AG08395 (cell line): ENCODE measurements at regions not wholly inside any gene's neighbourhood (a gene's known extent, or its start where the extent isn't known, plus 50 kb on each side); places are given as distances from the start of the nearest gene placed in this dataset.
A peak's percentile ranks its signal among the peaks of the same experiment; 100 is the strongest.
"Not testable (repeated sequence)": the region's sequence is repeated elsewhere in the genome, so short reads cannot be mapped to it uniquely, and the experiment has no call there.

Experiments
- DNase-seq: peaks from one replicate; pipeline ENCODE4 v3.0.0; 2012; ENCODE audit warnings: mixed read lengths, low spot score

DNA sequence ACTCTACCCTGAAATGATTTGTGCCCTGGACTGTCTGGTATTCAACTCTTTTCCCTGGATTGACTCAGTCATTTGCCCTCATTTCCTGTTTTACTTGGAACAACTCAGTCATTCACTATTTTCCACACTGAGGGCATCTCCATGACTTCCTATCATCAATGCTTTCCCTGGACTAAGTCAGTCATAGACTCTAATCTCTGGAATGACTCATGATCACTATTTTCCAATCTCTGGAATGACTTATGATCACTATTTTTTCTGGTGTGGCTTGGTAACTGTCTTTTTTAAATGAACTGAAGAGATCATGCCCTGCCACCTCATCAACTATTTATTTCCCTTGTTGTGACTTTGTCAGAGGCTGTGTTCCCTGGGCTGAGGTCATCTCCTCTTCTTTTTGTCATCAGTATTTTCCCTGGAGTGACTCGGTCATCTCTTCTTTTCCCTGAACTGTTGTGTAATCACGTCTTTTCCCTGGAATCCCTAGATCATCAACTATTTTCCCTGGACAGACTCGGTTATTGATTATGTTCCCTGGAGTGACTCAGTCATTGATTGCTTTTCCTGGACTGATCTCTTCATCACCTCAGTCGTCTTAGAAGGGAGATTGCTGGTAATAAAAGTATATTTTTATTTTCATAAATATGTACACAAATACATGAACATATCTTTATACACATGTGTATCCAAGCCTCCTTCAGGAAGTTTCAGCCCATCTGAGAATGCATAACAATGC is 327.1 kb upstream of the VCX start:
- no peak for DNase-seq

DNA sequence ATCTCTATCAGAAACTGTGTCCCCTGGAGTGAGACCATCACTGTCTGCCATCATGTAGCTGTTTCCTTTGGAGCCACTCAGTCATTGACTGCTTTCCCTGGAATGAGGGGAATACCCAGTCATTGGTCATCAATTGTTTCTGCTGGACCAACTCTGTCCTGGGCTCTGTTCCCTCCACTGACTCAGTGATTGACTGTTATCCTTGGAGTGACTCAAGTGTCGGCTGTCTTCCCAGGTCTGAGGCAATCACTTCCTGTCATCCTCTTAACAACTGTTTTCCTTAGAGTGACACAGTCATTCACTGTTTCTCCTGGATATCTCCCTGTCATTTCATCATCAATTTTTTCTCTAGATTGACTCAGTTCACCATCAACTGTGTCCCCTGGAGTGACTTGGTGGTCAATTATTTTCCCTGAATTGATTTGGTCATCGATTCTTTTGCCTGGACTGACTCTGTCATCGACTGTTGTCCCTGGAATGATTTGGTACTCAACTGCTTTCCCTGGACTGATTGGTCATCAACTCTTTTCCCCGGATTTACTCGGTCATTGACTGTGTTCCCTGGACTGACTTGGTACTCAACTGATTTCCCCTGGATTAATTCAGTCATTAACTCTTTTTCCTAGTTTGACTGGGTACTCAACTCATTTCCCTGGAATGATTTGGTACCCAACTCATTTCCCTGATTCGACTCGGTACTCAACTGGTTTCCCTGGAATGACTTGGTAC is 327.9 kb upstream of the VCX start:
- DNase-seq: peak; percentile 10

DNA sequence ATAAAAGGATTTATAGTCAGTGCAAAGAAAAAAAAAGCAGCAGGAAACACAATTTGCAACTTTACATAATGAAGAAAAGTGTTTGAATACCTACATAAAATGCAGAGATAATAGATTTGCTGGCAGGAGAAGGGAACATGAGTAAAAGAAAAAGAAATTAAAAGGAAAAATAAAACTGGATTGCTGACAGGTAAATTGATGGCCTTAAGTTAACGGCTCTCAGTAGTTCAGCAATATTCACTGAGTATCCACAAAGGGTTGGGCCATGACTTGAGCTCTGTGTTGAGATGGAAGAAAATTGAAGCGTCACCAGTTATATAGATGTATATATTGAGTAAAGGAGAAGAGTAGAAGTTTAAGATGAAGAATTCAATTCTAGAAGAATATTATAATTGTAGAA is 330.1 kb upstream of the VCX start:
- no peak for DNase-seq

DNA sequence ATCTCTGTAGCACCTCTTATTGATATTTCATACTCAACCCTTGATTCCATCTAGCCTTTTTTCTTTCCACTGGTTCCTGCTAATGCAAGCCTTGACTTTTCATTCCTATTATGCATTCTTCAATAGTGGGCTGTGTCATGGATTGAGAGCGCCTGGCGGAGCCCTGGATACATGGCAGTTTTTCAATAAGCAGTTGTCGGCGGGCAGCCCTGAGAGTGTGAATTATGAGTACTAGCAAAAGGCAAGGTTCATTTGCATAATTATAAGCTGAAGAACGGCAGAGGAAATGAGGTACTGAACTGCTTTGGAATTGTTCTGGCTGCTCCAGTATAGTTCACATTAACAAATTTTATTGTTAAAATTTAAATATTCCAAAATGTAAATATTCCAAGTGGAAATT is 339.7 kb upstream of the VCX start:
- no peak for DNase-seq

DNA sequence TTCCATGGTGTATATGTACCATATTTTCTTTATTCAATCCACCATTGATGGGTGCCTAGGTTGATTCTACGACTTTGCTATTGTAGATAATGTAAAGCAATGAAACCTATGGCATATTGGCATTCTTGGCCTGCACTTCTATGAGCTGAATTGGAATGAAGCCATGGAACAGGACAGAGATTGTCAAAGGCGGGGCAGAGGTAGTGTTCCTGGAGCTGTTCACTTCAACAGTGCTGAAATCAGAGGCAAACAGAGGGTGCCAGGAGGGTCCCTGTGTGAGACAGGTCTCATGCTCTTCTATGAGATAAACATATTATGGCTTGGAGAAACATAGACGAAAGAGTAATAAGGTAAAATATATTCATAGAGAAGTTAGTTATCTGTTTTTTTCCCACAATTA is 342.6 kb upstream of the VCX start:
- DNase-seq: no peak

DNA sequence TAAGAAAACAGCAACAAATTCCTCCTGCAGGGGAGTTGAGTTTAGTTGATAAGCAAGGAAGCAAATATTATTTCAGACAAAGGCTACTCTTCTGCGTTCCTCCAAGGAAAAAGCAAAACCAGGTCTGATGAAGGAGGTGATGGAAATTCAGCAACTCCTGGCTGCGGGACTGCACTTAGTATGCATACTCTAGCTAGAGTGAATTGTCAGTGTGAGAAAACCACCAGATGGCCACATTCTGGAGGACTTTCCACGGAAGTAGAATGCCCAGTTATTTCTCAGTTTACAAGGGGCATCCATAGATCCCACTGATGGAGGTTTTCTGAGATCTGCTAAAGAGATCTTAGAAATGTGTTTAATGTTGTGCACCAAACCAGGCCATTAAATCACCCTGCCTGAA is 338.6 kb upstream of the PUDP start:
- DNase-seq: no peak

DNA sequence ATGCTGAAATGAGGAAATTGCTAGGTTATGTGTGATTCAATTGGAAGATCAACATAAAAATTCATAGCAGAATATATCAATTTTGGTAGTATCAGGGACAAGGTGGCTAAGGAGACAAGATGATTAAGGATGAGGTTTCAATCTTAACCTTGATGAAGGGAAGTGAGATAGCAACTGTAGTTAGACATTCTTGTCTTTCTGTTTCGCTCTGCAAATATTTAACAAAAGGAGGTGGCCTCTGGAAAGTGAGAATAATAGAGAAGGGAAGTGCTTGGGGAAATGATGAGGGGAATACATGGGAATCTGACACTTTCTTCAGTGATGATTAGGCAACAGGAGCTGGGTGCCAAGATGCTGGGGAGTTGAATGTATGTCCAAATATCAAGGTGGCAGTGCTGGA is 337.1 kb upstream of the PUDP start:
- DNase-seq: no peak

DNA sequence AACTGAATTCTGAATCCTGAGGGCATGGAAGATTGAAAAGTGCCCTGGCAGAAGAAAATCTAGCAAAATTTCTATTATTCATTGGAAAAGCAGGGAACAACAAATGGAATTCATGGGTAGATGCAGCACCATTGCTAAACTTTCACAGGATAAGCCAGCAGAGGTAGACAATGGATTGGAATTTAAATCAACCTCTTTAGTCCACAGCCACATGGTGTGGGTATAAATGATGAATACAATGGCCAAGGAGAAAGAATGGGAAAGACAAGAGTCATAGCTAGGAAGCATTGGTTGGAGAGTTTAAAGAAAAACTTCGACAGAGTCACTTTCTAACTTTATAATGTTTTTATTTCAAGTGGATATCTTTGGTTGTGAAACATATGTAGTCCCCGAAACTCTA is 332.8 kb upstream of the PUDP start:
- DNase-seq: no peak

DNA sequence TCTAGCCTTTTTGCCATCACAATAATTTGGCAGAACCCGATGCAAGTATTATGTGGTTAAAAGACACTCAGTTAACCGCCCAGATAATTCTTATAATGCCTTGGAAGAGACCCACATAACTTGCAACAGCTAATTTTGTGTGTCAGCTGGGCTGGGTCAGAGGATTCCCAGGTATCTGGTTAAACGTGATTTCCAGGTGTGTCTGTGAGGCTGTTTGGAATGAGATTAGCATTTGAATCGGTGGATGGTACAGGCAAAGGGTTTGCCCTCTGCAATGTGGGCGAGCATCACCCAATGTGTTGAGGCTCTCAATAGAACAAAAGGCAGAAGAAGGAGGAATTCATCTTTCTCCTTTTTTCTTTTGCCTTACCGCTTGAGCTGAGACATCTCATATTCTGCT is 314.2 kb upstream of the PUDP start:
- DNase-seq: no peak

DNA sequence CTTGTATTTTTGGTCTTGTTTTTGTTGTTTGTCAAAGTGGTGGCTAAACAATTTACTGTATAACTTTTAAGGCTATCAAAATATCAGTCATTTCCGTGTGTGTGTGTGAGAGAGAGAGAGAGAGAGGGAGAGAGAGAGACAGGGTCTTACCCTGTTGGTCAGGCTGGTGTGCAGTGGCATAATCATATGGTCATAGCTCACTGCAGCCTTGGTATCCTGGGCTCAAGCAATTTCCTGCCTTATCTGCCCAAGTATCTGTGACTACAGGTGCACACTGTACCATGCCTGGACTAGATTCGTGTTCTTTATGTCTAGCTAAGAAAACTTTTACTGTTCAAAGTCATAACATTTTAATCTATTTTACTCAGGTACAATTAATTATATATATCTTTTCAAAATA is 313.1 kb upstream of the PUDP start:
- not testable (repeated sequence) for DNase-seq

DNA sequence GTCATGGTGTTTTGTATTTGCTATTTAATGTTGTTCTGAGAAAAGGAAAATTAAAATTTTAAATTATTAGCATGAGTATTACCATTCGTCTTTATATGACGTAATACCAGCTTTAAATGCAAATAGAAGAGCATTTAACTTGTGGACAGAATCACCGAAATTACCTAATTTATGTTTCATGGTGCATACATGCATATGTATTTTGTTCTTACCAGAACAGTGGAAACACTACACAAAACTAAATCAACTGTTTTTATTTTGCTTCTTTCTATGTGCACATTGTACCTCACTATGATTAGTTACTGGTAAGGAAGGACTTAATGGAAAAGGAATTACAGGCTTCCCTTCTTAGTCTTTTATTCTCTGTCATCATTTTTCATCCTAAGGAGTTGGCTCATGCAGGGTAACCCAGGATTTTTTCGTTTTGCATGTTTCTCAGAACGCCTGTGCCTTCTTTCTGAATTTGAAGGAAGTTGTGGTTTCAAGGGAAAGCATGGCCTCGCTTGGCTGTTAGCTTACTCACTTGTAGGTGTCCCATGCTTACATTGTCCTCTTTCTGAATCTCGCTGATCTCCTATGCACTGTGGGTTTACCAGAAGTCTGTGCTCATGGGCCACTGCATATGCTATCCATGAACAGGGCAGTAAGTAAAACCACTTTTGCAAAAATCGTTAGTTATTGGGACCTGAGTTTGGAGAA is 300.0 kb upstream of the PUDP start:
- DNase-seq: no peak

DNA sequence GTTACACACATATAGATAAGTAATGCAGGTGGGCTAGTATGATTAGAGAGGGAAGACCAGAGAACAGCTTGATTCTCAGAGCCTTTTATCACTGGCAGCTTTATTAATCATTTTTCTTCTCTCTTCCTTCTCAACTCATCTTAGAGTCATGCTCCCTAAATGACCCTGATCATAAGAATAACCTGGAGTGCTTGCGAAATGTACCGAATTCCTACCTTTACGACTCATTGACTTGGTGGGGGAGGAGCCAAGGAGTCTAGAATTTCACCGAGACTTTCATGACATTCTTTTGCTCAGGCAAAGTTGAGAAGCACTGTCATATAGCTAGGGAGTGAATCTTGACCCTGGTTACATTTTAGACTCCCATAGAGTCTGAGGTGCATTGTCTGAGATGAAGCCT is 298.9 kb upstream of the PUDP start:
- no peak for DNase-seq

DNA sequence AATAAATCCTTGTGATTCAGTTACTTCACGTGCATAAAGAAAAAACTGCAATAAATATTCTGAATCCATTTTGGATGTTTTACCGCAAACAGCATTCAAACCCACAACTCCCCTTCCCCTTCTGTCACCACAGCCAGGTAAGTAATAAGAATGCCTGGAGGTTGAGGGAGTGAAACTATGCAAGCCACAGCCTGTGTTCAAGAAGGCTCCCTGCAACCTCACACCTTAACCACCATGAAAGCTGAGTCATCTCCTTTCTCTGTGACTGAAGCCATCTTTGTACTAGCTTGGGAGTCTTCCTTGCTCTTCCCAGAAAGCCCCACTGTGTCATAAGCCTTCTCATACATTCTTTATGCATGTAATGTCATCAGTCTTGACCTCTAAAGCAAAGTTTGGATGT is 297.0 kb upstream of the PUDP start:
- no peak for DNase-seq

DNA sequence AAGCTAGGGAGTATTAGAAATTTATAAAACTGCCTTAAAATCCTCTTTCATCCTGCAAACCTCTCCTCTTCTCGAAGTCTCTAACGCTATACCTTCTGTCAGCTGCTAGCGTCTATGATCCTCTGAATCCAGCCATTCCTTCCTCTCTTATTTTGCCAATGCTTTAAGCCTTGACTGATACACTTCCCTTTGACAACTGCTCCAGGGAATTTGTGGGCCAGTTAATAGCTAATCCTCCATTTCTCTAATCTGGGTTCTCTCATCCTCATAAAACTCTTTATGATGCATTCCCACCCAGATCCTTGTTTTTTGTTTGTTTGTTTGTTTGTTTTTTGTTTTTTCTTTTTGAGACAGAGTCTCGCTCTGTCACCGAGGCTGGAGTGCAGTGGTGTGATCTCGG is 293.6 kb upstream of the PUDP start:
- no peak for DNase-seq

DNA sequence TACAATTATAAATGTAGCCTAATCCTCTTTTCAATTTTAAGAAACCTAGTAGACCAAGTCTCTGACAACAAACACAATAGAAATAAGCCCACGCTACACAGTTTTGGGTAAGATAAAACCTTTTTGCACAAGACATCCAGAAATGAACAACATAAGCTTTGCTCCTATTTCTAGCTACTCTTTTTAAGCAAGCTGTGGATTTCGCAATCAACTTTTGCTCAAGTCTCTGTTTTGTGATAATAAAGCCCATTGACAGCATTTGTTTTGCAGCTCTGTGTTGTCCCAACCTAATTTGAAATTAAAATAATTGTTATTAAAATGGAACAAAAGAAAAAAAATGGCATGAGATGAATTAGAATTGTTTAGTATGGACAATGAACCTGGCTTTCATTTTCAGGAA is 287.9 kb upstream of the PUDP start:
- no peak for DNase-seq

DNA sequence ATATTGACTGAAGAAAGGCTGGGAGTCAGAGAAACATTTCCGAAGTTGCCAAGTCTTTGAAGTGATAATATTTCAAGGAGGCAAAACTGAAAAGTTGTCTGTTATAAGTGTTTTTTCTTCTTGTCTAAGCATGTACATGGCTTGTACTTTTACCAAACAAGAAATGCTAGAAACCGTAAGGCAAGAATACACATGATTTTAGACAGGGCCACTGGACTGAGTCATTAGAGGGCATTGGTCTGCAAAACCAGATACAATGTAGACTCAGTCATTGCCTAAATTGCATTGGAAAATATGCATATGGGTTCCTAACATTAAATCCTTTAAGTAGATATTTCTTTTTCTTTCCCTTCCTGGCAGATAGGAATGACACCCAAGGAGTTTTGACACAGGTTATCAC is 284.9 kb upstream of the PUDP start:
- DNase-seq: no peak

DNA sequence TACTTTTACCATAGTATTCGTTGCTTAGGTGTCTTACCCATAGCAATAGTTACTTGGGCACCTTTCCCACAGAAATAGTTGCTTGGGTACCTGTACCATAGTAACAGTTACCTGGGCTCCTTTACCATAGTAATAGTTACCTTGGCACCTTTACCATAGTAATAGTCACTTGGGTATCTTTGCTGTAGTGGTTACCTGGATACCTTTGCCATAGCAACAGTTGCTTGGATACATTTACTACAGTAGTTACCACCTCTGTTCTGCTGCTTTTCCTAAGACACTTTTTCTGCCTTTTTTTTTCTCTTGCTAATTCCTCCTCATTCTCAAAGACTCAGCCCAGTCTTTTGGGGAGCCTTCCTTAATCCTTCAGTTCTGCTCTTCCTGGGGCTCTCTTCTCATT is 272.8 kb upstream of the PUDP start:
- no peak for DNase-seq

DNA sequence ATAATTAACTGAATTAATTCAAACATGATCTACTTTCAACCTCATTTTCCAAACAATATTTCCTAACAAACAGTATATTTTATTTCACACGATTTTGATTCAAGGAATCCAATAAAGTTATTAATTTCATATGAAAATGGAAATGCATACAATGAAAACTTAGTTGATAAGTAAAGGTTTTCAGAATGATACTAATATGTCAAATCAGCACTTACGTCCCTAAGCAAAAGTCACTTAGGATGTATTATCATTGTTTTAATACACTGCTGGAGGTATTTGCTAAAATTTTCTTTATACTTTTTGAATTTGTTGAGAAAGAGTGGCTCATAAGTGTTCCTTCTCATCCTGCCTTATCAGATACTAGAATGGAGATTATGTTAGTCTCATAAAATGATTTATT is 266.8 kb upstream of the PUDP start:
- no peak for DNase-seq

DNA sequence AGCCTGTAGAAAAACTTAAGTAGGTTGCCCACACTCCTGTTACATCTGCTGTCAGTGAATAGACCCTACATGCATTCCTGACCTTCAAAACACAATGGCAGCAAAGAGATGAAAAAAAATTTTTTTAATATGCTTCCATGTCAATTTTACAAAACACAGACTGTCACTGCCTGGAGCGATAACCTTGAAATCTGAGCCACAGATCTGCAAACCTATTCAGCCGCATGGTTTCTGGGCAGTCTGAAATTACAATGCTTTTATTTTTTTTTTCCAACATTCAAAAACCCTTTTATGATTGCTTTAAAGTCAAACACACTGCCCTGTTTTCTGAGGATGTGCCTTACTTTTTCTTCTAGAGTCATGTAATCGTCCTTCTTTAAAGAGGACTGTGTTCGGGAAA is 264.9 kb upstream of the PUDP start:
- no peak for DNase-seq

DNA sequence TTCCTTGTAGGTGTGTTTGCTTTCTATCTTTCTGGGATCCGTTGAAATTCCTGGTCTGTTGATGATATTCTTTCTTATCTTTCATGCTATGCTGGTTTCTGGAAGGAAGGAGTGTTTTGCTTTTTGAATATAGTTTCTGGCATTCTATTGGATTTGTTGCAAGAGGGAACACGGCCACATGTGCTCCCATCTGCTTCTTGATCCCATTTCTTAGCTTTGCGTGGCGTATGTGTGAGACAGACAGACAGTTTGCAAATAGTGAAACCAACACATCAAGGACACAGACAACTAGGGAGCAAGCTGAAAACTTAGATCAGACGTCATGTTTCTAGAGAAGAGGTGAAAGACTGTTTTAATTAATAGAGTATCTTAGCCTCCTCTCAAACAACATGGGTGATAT is 261.9 kb upstream of the PUDP start:
- DNase-seq: no peak

DNA sequence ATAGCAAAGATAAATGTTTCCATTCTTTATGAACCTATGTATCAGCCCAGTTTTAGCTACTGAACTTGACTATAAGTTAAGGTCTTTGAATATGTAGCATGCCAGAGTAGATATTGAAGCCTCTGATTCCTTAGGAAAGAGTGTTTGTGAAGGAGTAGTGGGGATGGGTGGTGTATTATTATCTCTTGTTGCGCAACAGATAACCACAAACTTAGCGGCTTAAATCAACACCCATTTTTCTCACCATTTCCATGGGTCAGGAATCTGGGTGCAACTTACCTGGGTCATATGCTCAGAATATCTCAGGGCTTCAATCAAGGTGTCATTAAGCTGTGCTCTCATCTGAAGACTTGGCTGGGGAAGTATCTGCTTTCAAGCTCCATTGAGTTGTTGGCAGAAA is 251.4 kb upstream of the PUDP start:
- DNase-seq: no peak

DNA sequence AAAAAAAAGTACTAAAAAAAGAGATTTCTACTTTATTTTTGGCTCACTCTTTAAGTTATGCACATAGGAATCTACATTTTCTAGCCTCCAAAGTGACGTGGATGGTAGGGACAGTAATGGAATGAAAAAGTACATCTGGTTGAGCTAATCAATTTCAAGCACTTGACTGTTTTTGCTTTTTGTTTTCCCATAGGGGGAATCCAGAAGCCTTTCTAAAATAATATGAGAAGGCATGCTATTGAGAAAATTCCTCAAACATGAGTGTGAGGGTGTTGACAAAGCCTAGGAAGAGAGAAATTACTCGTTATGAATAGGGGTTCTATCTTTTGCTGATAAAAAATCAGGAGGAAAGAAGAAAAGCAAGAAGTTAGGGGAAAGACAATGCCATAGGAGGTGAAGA is 242.5 kb upstream of the PUDP start:
- DNase-seq: no peak

DNA sequence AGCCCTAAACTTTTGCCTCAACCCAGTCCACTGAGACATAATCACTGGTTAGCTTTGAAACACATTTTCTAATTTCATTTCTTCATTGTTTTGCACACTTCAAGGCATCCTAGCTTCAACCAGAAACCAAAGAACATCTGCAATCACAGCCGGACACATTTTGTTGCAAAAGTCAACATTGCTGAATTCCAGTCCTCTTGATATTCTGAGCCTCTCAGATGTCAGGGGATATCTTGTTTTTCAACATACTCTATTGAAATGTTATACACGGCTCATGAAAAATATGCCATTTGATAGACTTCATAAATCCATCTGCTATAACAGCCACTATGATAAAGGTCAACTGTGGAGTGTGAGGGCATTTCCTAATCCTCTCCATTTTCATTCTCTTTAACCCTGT is 241.6 kb upstream of the PUDP start:
- DNase-seq: no peak

DNA sequence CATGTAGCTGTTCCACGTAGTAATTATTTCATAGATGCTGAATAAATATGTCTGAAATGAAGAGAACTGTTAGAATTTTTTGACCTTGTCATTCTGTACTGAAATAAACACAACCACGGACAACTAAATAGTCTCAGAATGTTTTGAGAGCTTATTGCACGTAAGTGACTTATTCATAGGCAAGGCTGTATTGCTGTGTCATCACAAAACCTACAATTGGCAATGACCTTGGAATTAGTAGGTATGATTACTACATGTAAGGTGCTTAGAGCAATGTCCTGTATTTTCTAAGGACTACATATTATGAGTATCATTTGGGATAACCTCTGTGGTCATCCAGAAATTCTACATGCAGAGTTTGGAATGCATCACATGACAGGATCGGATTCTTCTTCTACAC is 237.2 kb upstream of the PUDP start:
- no peak for DNase-seq
